K562 (cell line): ENCODE measurements at regions not wholly inside any gene's neighbourhood (a gene's known extent, or its start where the extent isn't known, plus 50 kb on each side); places are given as distances from the start of the nearest gene placed in this dataset.

Experiments
- ATAC-seq: fragments of 200-7000 bp; cut with Tn5 transposase; 3 replicates; pipeline ENCODE4 v1.9.1; 2020; ENCODE audit warnings: moderate library complexity
- BruUV-seq: library from RNA; stranded (reverse); fragments of 400-500 nt; replicated peaks from 2 replicates; lab custom pipeline; 2021; lab: Mats Ljungman, UMichigan
- CTCF ChIA-PET: fragments of 300-600 bp; formaldehyde crosslinking; extraction: SDS; loops from one replicate; lab custom pipeline; 2021; ENCODE audit warnings: low intra/inter-chr PET ratio; lab: Yijun Ruan, JAX
- POLR2A ChIA-PET: fragments of 300-600, 350-650 bp; sonication (Branson Sonifier 250); formaldehyde crosslinking; extraction: SDS; loops from one replicate; lab custom pipeline; 2021; ENCODE audit warnings: antibody characterized with exemption, inconsistent platforms; lab: Yijun Ruan, JAX
- DNase-seq, 4 experiments: peaks; one replicate each; pipeline versions ENCODE4 v3.0.0 to v3.0.0-alpha.2; 2011 to 2018; ENCODE audit warnings: low spot score in 3 of 4, mixed read lengths in 3 of 4; ENCODE audit errors: extremely low read depth in 1 of 4
- FAIRE-seq: peaks from 2 replicates; lab custom pipeline; 2011; peaks lifted over from hg19 to GRCh38; lab: Jason Lieb, UNC
- H2AFZ ChIP-seq: 2 replicates; pipeline ENCODE4 v1.6.0; 2011; ENCODE audit warnings: low read depth, low read length, control low read depth, inconsistent platforms
- H3K27ac ChIP-seq: fragments of 200-600 bp; 3 replicates; pipeline ENCODE4 v1.8.0; 2011; ENCODE audit warnings: low read depth, mild to moderate bottlenecking, control low read depth, inconsistent platforms, low read length, moderate library complexity, mixed read lengths; ENCODE audit errors: extremely low read depth
- H3K27me3 ChIP-seq, 2 experiments: fragments of 300-600 bp in 1 of 2; 2 replicates in 1 of 2; 3 replicates in 1 of 2; pipeline versions ENCODE4 v1.6.0 to v1.8.0; 2011; ENCODE audit warnings: inconsistent platforms in 2 of 2, low read length in 2 of 2, mild to moderate bottlenecking in 1 of 2, mixed read lengths in 1 of 2, moderate library complexity in 1 of 2; ENCODE audit not compliant: control insufficient read depth in 2 of 2, insufficient read depth in 2 of 2
- H3K36me3 ChIP-seq: fragments of 300-600 bp; 3 replicates; pipeline ENCODE4 v1.8.0; 2011; ENCODE audit warnings: mild to moderate bottlenecking, low read length, inconsistent platforms; ENCODE audit not compliant: control insufficient read depth, insufficient read depth
- H3K4me1 ChIP-seq, 2 experiments: fragments of 200-600 bp in 1 of 2; replicated peaks in 1 of 2; 2 replicates in 1 of 2; 3 replicates in 1 of 2; pipeline versions ENCODE4 v1.5.1 to v1.8.0; 2011; ENCODE audit warnings: inconsistent platforms in 2 of 2, low read length in 2 of 2, mild to moderate bottlenecking in 1 of 2, mixed read lengths in 1 of 2, moderate library complexity in 1 of 2; ENCODE audit not compliant: control insufficient read depth in 2 of 2, insufficient read depth in 2 of 2
- H3K4me2 ChIP-seq: 2 replicates; pipeline ENCODE4 v1.6.1; 2011; ENCODE audit warnings: low read length, control low read depth, inconsistent platforms, mixed read lengths; ENCODE audit not compliant: insufficient read depth
- H3K4me3 ChIP-seq: fragments of 200-600 bp; sonication (generic), shearing (Covaris generic); 2 replicates; pipeline ENCODE4 v1.5.1; 2016; ENCODE audit warnings: control low read depth, inconsistent platforms
- H3K79me2 ChIP-seq: fragments of 200-600 bp; 3 replicates; pipeline ENCODE4 v1.8.0; 2011; ENCODE audit warnings: low read length, inconsistent platforms; ENCODE audit not compliant: control insufficient read depth, insufficient read depth
- H3K9ac ChIP-seq, 2 experiments: 2 replicates each; pipeline versions ENCODE4 v1.6.0 to v1.6.1; 2011; ENCODE audit warnings: low read depth in 2 of 2, low read length in 2 of 2, control low read depth in 1 of 2, inconsistent platforms in 1 of 2, mild to moderate bottlenecking in 1 of 2, mixed read lengths in 1 of 2; ENCODE audit not compliant: insufficient read depth in 1 of 2
- H3K9me1 ChIP-seq: one replicate; pipeline ENCODE4 v1.6.0; 2011; ENCODE audit warnings: inconsistent platforms, mild to moderate bottlenecking, low read length, moderate library complexity; ENCODE audit not compliant: control insufficient read depth, insufficient read depth
- H3K9me3 ChIP-seq: replicated peaks from 2 replicates; pipeline ENCODE4 v1.5.1; 2011; ENCODE audit warnings: low read depth, low read length, inconsistent platforms; ENCODE audit not compliant: control insufficient read depth, insufficient read depth
- H4K20me1 ChIP-seq: replicated peaks from 2 replicates; pipeline ENCODE4 v1.6.1; 2011; ENCODE audit warnings: low read length, inconsistent platforms, mixed read lengths; ENCODE audit not compliant: control insufficient read depth, insufficient read depth
- CEBPG ChIP-seq, 3 experiments: fragments of 200-800 bp in 1 of 3; sonication (Bioruptor generic) in 1 of 3; sonication (generic) in 1 of 3; formaldehyde crosslinking in 1 of 3; IDR thresholded peaks in 2 of 3; conservative IDR thresholded peaks in 1 of 3; 2 replicates each; pipeline versions ENCODE4 v1.6.1 to v1.8.0; 2016 to 2022; ENCODE audit warnings: missing compliant biosample characterization in 2 of 3, missing genetic modification characterization in 2 of 3, mild to moderate bottlenecking in 1 of 3, missing genetic modification reagents in 1 of 3
- HNRNPLL ChIP-seq: fragments of 200-400 bp; formaldehyde crosslinking; IDR thresholded peaks from 2 replicates; pipeline ENCODE4 v1.6.1; 2017; ENCODE audit warnings: low read length, low read depth, mild to moderate bottlenecking; ENCODE audit not compliant: poor library complexity, severe bottlenecking
- NFIC ChIP-seq: fragments of 450-650 bp; IDR thresholded peaks from 2 replicates; pipeline ENCODE4 v1.6.1; 2017; ENCODE audit warnings: mild to moderate bottlenecking, inconsistent platforms
- ZNF830 ChIP-seq: fragments of 250-450 bp; sonication (Bioruptor Pico); IDR thresholded peaks from 2 replicates; pipeline ENCODE4 v1.5.0; 2021; ENCODE audit warnings: mild to moderate bottlenecking
- WGBS: fragments of 100-300 bp; shearing (Covaris generic); methylation state at CpG from one replicate; pipeline ENCODE4 v1.1.6; 2016; ENCODE audit warnings: low coverage, mixed read lengths; ENCODE audit not compliant: insufficient coverage; ENCODE audit errors: missing lambda C conversion rate; 5-methylcytosine and 5-hydroxymethylcytosine counted together
- in situ Hi-C: fragments of 300-500 bp; cut with MboI; formaldehyde crosslinking; loops from 4 replicates; pipeline ENCODE4 v1.15.0; 2018; ENCODE audit warnings: inconsistent platforms, mixed read lengths
- intact Hi-C: fragments of 100-400 bp; cut with micrococcal nuclease; formaldehyde crosslinking; loops from 2 replicates; pipeline ENCODE4 v1.14.2; 2022

DNA sequence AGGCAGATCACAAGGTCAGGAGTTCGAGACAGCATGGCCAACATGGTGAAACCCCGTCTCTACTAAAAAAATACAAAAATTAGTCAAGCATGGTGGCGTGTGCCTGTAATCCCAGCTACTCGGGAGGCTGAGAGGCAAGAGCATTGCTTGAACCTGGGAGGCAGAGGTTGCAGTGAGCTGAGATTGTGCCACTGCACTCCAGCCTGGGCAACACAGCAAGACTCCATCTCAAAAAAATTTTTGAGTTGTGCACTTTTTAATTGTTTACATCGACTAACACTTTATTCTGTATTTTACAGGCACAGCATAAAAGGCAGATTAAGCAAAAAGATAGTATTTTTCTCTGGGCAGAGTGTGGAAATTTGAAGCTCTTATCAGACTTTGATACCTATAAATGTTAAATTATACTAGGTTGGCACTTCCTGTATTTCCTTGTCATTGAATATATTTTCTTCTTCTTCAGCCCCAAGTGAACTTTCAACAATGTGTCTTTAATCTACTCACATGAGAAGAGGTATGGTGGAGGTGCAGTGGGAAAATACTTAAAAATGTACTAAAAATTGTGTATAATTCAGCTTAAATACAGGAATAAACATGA is 180.6 kb upstream of the ELL2 start:
- Histone ChIP-seq H3K9ac (no peak overlapping the region), H3K4me3 (no peak overlapping the region), H3K79me2 (no peaks in the 10 kb centered on the region), H3K36me3 (no peaks in the 10 kb centered on the region), H3K27ac (no peak overlapping the region), H3K4me1 (no peaks in the 10 kb centered on the region), H2AFZ (no peak overlapping the region), H3K9me3 (no peaks in the 10 kb centered on the region), H3K4me2 (no peak overlapping the region), H4K20me1 (no peaks in the 10 kb centered on the region), H3K9me1 (no peaks in the 10 kb centered on the region), H3K27me3 (no peaks in the 10 kb centered on the region)
- intact Hi-C loops (no loop called here), in situ Hi-C loops (no loop called here)
- ChIA-PET CTCF (no interaction called here), POLR2A (interaction anchor here (0.8 kb wide), 1 partner anchor 12 kb away, joined by 3 read pairs; no protein-coding TSS in a partner anchor)
- no peak for TF ChIP-seq ZNF830
- TF ChIP-seq CEBPG (CRISPR knock-in tag; IDR thresholded peaks at IDR 0.05) = no peak
- no peak for TF ChIP-seq CEBPG (tag; conservative IDR thresholded peaks at IDR 0.05 in 1 of 2, IDR thresholded peaks at IDR 0.05 in 1 of 2)
- ATAC-seq = no peak
- no peak for FAIRE-seq
- DNase-seq = no peak
- BruUV-seq = no TSS peak
- WGBS = 2% methylated on average over 5 of the region's 5 CpGs

DNA sequence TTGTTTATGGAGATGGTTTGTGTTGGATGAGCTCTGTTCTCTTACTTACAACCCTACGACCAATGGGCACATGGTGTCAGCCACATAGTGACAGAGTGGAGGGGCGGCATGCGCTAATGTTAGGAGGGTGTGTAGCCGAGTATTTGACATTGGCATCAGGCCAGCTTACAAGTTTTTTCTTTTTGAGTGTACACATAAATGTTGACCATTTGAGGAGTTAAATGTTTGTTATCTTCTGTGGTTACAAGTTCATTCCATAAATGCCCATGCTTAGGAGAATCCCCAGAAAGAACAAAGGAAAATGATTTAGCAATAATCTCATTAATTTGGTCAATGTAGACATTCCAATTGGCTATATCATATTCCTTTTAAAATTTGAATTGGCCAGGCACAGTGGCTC is 180.1 kb upstream of the ELL2 start:
- FAIRE-seq (no peak), ATAC-seq (no peak), DNase-seq (no peak)
- BruUV-seq = no TSS peak
- H2AFZ ChIP-seq = no peak overlapping the region
- no peaks in the 10 kb centered on the region for H3K9me1 ChIP-seq
- no peak overlapping the region for H3K9ac ChIP-seq
- POLR2A ChIA-PET = no interaction called here
- intact Hi-C loops = no loop called here
- CTCF ChIA-PET = no interaction called here
- no peaks in the 10 kb centered on the region for H4K20me1 ChIP-seq
- H3K9me3 ChIP-seq = no peaks in the 10 kb centered on the region
- no peaks in the 10 kb centered on the region for H3K79me2 ChIP-seq
- H3K27me3 ChIP-seq = no peaks in the 10 kb centered on the region
- H3K4me2 ChIP-seq = no peak overlapping the region
- no peak for TF ChIP-seq HNRNPLL
- TF ChIP-seq NFIC = peak; percentile 41; the same call in 1 of the 2 replicates
- no peaks in the 10 kb centered on the region for H3K4me1 ChIP-seq
- H3K4me3 ChIP-seq = no peak overlapping the region
- 3% methylated on average over 4 of the region's 4 CpGs for WGBS
- in situ Hi-C loops = no loop called here
- H3K36me3 ChIP-seq = no peaks in the 10 kb centered on the region
- no peak overlapping the region for H3K27ac ChIP-seq
